Central memory CD4-positive, alpha-beta T cell (primary cell): ENCODE measurements at regions not wholly inside any gene's neighbourhood (a gene's known extent, or its start where the extent isn't known, plus 50 kb on each side); places are given as distances from the start of the nearest gene placed in this dataset.

Experiments used
- DNase-seq: peaks from one replicate; pipeline ENCODE4 v3.0.0; 2022

DNA sequence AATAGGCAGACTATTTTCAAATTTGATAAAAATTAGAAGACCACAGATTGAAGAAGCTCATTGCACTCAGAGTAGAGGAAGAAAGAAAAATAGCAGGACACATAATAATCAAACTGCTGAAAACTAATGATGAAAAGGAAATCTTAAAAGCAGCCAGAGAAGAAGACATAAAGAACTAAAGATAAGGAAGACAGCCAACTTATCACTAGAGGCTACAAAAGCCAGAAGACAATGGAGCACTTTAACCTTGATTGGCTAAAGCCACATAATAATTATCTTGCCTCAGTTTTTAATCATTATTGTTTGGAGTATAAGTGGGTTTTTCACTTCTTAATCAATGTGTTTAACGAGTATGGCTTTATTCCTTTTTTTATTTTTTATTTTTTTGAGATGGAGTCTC, 397.6 kb downstream of the RNF144B start:
- no peak for DNase-seq

DNA sequence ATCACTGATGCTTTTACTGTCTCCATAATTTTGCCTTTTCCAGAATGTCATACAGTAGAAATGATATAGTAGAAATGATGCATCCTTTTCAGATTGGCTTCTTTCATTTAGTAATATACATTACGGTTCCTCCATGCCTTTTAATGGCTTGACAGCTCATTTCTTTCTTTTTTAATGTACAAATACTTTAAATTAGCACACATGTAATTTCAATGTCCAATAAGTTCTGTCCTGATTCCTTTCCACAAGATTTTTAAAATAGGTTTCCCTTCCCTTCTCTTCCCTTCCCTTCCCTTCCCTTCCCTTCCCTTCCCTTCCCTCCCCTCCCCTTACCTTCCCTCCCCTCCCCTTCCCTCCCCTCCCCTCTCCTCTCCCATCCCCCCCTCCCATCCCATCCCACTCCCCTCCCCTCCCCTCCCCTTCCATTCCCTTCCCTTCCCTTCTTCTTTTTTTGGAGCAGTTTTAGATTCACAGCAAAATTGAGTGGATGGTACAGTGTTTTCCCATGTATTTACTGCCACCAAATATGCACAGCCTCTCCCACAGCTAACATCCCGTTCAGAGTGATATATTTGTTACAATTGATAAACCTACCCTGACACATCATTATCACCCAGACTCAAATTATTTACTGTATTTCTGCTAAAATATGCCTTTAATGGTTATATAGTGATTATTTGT, 398.8 kb downstream of the RNF144B start:
- no peak for DNase-seq

DNA sequence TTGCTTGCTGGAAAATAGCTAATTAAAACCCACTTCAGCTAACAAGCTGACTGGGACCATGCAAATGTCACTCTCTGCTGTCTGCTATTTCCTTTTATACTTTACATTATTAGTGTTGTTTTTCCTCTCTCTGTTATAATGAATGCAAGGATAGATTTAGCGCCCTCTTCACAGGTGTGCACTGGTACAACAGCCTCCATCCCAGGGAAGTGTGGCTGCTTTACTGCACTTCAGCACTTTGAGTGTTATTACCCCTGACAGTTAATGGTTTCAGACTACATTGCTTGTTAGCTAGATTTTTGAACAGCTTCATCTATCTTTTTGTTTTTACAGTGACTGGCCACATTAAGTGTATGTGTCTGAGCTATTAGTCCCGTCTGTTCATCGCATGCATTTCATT, 405.7 kb downstream of the RNF144B start:
- DNase-seq = no peak

DNA sequence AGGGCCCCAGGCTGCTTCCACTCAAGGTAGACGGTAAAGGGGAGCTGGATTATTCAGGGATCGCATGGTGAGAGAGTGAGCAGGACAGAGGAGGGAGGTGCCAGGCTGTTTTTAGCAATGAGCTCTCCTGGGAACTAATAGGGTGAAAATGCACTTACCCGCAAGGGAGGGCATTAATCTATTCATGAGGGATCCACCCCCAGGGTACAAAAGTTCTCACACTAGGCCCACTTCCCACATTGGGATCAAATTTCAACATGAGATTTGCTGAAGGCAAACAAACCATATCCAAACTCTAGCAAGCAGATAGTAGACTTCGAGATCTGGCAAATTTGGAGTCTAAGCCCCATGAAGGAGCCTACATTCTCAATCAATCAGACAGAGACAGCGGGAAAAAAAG, 408.6 kb downstream of the RNF144B start:
- DNase-seq = no peak

DNA sequence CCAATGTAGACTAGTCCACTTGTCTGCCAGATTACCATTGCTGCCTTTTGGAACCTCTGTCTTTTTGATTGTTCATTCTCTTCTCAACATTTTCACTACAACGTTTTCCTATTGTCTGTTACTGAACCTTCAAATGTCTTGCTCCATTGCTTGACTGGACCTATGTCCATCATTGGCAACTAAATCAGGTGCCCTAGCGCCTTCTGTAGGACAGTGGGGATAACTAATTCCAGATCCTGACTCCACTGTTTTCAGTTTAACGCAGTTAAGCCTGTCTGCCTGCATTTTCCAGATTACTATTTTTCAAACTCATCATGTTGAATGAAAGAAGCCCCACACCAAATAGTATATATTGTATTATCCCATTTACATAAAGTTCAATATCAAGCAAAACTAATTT, 433.6 kb downstream of the RNF144B start:
- no peak for DNase-seq

DNA sequence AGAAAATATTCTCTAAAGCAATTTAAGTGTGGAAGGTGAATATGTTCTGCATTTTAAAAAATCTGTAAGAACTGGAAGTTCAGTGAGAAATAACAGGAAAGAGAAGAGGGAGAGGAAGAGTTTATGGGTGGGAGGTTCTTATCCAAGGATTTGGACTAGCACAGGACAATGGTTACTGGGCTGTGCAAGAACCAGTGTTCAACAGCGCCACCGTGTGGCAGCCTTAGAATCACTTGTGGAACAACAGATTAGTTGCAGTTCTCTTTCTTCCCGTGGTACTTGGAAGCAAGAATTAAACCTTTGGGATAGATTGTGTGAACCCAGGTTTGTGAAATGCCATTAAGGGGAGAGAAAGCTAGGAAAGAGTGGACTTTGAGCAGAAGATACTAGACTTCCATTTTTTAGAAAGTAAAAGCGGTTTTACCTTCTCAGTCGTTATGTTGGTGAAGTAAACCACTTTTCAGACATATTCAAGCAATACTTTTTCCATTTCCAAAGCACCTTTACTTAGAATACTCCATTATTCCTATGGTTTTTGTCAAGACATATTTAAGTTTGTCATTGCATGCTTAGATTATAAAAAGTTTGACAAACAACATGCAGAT, 436.7 kb downstream of the RNF144B start:
- no peak for DNase-seq

DNA sequence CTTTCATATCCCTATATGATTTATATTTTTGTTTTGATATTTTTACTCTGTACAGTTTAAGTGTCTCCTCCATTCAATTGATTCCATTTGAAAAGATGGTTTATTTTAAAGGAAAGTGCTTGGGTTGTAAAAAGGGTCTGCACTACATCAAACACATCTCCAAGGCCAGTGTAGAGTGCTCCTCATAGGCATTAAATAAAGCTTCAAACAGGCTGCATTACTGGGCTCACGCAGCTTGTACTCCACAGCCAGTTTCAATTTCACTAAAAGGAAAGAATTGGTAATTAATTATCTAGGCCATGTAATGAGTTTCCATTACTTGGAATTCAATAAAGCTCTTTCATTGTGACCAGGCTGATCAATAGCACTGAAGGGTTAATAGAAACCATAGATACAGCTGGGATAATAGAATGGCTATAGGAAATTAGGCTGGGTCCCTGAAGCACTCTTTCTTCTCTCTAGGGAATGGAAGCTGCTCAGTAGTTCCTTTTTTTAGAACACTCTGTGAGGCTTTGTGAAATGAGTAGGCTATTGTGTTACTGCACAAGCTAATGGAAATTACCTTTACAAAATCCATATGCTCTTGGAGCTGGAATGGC, 442.2 kb downstream of the RNF144B start:
- DNase-seq = no peak

DNA sequence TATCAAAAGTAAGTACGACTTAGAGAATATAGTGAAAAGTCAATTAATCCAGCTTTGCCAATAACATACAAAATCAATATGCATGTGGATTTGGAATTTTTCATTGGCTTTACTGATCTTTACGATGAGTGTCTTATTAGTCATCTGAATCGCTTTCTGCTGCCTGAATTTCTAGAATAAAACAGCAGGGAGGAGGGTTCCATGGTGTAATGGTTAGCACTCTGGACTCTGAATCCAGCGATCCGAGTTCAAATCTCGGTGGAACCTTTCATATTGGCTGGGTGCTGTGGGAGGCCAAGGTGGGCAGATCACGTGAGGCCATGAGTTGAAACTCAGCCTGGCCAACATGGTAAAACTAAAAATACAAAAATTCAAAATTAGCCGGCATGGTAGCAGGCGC, 448.8 kb downstream of the RNF144B start:
- DNase-seq = no peak

DNA sequence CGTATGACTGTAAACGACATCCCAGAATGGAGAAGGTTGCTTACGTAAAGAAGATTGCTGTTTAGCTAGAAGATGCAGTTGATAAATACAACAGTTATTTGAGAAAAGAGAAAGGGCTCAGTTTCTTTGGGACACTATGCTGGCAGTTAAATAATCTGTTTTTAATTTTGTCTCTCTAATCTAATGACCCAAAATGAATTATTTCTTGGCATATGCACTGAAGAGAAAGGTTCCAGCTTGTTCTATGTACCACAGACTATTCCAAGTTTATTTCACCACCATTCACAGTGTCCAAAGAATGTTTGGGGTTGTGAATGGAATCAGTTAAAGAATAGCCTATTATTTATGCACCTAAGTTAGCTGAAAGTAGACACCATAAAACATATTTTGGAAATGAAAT, 449.9 kb downstream of the RNF144B start:
- DNase-seq = no peak

DNA sequence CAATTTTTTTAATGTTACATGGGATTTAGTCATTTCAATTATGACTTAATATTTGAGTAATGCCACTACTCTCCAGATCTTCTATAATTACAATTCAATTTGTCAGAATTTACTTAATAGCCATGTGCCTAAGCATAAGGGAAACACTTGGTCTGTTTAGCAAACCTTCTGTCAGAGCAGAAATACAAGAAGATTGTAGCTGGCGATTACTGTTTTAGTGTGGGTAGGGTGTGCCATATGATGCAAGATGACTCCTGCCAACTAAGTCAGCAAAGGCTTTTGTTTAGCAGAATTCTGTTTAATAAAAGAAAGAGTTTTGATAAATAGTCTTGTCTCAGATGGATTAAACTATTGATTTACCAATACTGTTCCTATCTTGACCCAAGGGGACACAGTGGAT, 455.4 kb downstream of the RNF144B start:
- no peak for DNase-seq

DNA sequence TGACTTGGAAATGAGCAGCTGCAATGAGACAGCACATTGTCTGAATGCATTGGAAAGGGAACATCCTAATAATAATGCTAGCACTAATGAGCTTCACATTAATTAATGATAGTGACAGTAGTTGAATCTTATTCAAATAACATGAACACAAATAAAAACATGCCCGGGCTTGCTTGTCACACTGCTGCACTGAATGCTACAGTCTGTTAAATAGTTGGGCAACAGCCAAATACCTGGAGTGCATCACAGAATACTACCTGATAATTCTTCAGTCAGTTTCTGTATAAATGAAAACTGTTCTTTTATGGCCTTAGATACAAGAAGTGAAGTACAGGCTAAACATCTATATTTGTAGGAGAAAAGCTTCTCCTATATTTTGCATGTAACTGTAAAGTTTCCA, 458.7 kb downstream of the RNF144B start:
- DNase-seq = no peak

DNA sequence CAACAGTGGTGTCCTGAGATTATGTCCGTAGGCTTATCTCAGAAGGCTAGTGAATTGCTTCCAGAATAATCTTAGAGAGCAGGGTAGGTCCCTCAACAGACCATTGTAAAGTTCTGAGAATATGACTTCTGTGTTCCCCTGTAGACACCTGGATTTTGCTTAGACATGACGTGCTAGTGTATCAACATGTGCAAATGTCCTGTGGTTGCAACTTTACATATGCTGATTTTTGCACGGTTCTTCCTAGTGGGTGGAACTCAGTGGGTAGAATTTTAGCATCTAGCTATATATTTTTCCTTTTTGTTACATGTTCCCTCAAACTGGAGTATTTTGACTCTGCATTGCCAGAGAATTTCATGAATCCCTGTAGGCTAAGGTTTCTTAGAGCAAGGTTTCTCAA, 459.2 kb downstream of the RNF144B start:
- DNase-seq = no peak

DNA sequence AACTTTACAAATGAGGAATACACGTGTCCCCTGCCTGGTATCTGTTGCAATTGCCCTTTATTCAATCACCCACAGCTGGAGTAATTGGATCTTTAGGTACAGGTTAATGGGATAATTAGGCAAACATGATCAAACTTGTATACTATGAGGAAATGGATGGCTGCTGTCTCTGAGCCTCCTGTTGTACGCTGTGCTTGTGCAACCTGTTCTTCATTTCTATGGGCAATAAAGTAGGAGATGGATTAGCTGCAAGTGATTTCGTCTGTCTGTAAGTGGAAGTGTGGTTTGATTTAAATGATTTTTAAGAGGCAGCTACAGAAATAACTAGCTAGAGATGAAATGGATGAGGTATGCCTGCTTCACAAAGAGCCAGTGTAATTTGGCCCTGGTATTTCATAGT, 474.1 kb downstream of the RNF144B start:
- no peak for DNase-seq

DNA sequence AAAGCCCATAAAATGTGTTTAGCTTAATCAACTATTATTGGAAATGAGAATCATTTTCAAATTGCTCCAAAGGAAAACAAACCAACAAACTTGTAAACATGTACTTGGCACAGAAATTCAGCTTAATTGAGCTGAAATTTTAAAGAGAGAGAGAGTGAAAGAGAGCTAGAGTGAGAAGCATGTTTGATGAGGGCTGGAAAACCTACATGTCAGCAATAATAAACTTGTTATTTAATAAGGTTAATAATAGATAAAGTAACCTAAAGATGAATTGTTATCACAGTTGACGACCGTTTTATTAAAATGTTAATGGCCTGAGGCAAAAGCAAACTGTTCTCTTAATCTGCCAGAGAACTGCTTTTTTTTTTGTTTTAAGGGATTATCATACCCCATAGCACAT, 496.1 kb downstream of the RNF144B start:
- no peak for DNase-seq

DNA sequence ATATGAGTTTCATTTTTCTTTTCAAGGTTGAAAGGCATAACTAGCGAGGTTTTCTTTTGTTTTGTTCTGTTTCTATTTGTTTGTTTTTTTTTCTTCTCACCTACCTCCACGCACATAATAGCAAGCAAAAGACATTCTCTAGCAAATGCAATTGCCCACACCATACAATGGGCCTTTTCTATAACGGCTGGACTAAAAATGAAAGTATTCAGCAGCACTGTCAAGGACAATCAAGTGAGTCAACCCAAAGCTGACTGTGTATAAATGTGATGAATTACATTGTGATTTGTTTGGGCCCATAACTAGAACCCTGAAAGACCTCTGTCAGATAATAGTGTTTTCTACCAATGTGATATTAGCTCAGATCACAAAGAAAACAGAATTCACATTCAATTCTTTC, 496.7 kb downstream of the RNF144B start:
- DNase-seq = no peak

DNA sequence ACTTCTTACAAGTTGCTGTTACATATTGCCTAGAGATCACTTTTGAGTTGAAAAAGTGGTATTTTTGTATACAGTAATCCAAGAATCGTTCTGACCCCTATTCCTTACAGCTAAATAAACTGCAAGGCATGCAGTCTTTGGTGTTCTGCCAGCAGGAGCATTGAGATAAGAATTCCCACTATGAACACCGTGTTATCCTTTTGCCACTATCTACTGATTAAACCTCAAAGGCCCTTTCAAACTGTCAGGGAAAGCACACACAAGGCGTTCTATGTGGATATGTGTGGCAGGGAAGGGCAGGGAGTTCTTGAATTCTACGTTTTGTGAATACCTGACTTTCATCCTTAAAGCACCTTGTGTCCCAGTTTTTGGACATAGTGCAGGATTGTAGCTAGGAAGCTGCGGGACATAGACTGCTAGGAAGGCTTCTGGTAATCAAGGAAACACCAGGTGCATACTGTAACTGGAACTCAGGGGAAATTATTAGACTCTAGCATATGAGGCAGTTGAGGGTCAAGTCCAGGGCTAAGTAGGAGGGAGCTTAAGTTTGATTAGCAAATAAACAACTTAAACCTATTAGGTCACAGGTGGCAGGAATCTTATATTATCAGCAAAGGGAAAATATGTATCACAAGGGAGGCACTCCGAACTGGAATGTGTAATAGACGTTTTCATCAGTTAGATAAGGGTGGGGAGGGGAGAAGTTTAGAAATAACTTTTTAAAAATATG, 506.6 kb downstream of the RNF144B start:
- DNase-seq = no peak

DNA sequence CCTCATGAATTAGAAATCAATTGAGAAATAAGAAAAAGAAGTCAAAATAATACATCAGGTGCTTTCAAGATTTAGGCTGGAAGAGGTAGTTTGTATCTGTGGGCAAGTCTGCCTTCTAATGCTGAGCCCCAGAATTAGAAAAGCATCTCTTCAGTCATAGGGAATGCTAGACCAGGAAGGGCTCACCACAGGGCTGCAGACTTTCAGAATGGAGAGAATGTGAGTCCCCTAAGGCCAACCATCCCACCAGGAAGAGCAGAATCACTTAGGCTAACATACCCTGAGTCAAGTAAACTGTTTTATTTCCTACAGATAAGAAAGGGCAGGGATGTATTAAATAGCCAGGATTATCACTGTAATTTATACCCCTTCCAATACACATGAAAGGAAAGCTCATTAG, 510.2 kb downstream of the RNF144B start:
- DNase-seq = no peak

DNA sequence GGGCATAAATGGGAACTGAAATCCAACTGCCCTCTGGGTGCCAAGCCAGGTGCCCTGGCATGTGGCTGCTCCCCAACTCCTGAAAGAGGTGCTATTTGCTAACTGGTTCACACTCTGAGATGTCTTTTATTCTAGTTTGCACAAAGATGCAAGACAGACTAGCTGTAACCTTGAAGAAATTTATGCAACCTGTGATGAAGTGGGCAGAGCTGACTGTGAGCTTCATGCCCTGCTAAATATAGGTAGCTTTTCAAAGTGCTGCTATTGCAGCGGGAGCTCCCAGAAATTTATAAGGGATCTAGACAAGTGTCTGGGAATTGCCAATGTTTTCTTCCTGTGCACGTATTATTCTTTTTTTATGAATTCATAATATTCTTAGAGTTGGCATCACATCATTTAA, 517.5 kb downstream of the RNF144B start:
- DNase-seq = no peak

DNA sequence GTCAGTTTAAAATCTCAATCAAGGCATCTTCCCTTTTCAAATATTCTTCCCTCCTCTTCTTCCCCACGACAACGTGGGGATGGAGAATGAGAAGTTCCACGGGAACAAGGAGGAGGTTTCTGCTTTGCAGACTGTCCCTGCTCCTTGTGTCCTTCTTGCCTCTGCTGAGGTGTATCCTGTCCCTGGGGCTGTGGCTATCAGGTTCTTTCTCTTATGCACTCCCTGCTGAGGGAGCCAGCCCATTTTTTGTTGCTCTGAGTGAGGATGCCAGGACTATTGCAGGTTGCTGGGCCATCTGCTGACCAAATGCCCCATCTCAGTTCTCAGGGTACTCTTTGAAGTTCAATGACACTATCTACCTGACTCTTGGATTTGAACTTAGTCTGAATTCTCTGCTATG, 533.6 kb downstream of the RNF144B start:
- no peak for DNase-seq

DNA sequence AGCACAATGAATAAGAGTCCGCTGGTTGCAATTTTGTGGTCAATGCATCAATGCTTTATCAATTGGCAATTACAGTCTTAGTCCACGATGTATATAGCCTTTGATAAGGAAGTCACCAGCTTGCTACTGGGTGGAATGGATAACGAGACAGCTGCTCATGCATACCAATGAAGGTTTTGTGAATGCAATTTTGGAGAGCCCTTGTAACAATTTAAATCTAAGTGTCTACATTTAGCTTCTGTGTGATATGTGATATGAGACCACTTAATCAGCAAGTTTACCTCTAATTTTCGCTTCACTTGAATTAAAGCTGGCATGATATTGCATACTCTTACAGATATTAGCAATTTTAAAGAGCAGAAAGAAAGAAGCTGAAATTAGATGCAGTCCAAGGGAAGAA, 543.9 kb downstream of the RNF144B start:
- DNase-seq = no peak

DNA sequence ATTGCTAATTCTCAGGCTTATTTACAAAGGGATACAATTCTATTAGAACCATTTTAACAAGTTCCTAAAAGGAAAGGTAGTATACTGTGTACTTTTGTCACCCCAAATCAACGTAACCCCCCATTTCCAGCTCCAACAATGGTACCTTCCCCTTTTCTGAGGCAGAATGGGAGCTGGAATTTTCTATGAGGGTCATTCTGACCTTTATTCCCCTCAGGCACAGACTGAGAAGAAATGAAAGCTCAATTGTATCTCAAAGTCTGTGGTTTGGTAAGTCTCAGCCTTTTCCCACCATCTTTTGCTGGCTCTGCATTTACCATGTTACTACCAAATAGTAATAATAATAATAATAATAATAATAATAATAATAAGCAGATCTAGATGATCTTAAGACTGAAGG, 571.0 kb downstream of the RNF144B start:
- no peak for DNase-seq

DNA sequence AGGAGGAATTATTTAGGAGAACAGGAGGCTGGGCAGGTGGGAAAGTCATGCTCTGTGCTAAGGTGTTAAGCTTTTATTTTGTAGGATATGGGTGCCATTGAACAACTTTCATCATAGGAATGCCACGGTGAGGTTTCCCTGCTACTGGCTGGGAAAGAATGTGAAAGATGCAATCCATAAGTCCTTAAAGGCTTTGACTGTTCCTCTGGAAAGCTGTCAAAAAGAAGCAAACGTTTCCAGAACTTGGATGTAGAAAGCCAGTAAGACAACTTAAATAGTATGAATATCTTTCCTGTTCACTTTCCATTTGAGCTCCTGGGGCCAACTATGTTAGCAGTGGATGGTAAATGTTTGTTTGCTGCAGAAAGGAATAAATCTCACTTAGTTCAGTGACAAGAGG, 574.4 kb downstream of the RNF144B start:
- no peak for DNase-seq

DNA sequence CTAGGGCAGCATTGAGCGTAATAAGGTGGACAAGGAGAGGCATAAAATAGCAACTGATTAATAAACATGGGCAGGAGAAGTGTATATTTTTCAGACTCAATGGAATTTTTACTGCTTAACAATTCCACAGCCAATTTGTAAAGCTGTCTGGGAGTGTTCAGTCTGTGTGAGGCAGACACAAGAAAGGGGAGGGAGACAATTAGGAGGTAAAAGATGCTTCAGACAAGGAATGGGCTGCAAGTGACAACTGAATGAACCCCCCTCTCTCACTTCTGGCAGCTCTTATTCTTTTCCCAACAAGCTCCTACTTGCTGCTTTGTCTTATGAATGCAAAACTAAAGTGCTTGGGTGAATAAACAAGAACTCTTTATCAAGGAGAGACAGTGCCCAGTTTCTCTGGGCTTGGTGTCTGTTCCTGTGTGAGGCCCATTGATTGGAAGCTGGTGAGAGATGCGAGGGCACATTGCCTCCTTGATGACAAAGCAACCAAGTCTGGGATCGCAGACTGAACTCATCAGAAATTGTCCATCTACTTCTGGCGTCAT, 575.3 kb downstream of the RNF144B start:
- no peak for DNase-seq

DNA sequence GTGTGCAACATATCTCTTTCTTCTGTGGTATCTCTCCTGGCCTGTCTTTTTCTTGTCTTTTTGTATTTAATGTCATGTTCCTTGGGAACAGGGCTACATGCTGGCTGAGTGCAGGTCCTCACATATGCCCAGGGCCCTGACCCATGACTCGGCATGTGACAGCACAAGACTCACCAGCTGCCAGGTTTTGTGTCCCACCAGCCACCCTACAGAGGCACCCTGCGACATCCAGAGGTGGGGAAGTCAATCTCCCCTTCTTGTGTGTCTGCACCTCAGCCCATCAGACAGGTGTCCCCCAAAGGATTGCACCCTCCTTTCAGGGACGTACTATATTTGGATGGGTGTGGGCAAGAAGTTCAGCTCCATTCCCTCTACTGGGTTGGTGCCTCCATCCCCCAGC, 576.3 kb downstream of the RNF144B start:
- DNase-seq = no peak
